K562 (cell line): ENCODE measurements at regions not wholly inside any gene's neighbourhood (a gene's known extent, or its start where the extent isn't known, plus 50 kb on each side); places are given as distances from the start of the nearest gene placed in this dataset.

Experiments
- ATAC-seq: fragments of 200-7000 bp; cut with Tn5 transposase; 3 replicates; pipeline ENCODE4 v1.9.1; 2020; ENCODE audit warnings: moderate library complexity
- BruUV-seq: library from RNA; stranded (reverse); fragments of 400-500 nt; replicated peaks from 2 replicates; lab custom pipeline; 2021; lab: Mats Ljungman, UMichigan
- CTCF ChIA-PET: fragments of 300-600 bp; formaldehyde crosslinking; extraction: SDS; loops from one replicate; lab custom pipeline; 2021; ENCODE audit warnings: low intra/inter-chr PET ratio; lab: Yijun Ruan, JAX
- POLR2A ChIA-PET: fragments of 300-600, 350-650 bp; sonication (Branson Sonifier 250); formaldehyde crosslinking; extraction: SDS; loops from one replicate; lab custom pipeline; 2021; ENCODE audit warnings: antibody characterized with exemption, inconsistent platforms; lab: Yijun Ruan, JAX
- DNase-seq, 4 experiments: peaks; one replicate each; pipeline versions ENCODE4 v3.0.0 to v3.0.0-alpha.2; 2011 to 2018; ENCODE audit warnings: low spot score in 3 of 4, mixed read lengths in 3 of 4; ENCODE audit errors: extremely low read depth in 1 of 4
- FAIRE-seq: peaks from 2 replicates; lab custom pipeline; 2011; peaks lifted over from hg19 to GRCh38; lab: Jason Lieb, UNC
- H2AFZ ChIP-seq: 2 replicates; pipeline ENCODE4 v1.6.0; 2011; ENCODE audit warnings: low read depth, low read length, control low read depth, inconsistent platforms
- H3K27ac ChIP-seq: fragments of 200-600 bp; 3 replicates; pipeline ENCODE4 v1.8.0; 2011; ENCODE audit warnings: low read depth, mild to moderate bottlenecking, control low read depth, inconsistent platforms, low read length, moderate library complexity, mixed read lengths; ENCODE audit errors: extremely low read depth
- H3K27me3 ChIP-seq, 2 experiments: fragments of 300-600 bp in 1 of 2; 2 replicates in 1 of 2; 3 replicates in 1 of 2; pipeline versions ENCODE4 v1.6.0 to v1.8.0; 2011; ENCODE audit warnings: inconsistent platforms in 2 of 2, low read length in 2 of 2, mild to moderate bottlenecking in 1 of 2, mixed read lengths in 1 of 2, moderate library complexity in 1 of 2; ENCODE audit not compliant: control insufficient read depth in 2 of 2, insufficient read depth in 2 of 2
- H3K36me3 ChIP-seq: fragments of 300-600 bp; 3 replicates; pipeline ENCODE4 v1.8.0; 2011; ENCODE audit warnings: mild to moderate bottlenecking, low read length, inconsistent platforms; ENCODE audit not compliant: control insufficient read depth, insufficient read depth
- H3K4me1 ChIP-seq, 2 experiments: fragments of 200-600 bp in 1 of 2; replicated peaks in 1 of 2; 2 replicates in 1 of 2; 3 replicates in 1 of 2; pipeline versions ENCODE4 v1.5.1 to v1.8.0; 2011; ENCODE audit warnings: inconsistent platforms in 2 of 2, low read length in 2 of 2, mild to moderate bottlenecking in 1 of 2, mixed read lengths in 1 of 2, moderate library complexity in 1 of 2; ENCODE audit not compliant: control insufficient read depth in 2 of 2, insufficient read depth in 2 of 2
- H3K4me2 ChIP-seq: 2 replicates; pipeline ENCODE4 v1.6.1; 2011; ENCODE audit warnings: low read length, control low read depth, inconsistent platforms, mixed read lengths; ENCODE audit not compliant: insufficient read depth
- H3K4me3 ChIP-seq: fragments of 200-600 bp; sonication (generic), shearing (Covaris generic); 2 replicates; pipeline ENCODE4 v1.5.1; 2016; ENCODE audit warnings: control low read depth, inconsistent platforms
- H3K79me2 ChIP-seq: fragments of 200-600 bp; 3 replicates; pipeline ENCODE4 v1.8.0; 2011; ENCODE audit warnings: low read length, inconsistent platforms; ENCODE audit not compliant: control insufficient read depth, insufficient read depth
- H3K9ac ChIP-seq, 2 experiments: 2 replicates each; pipeline versions ENCODE4 v1.6.0 to v1.6.1; 2011; ENCODE audit warnings: low read depth in 2 of 2, low read length in 2 of 2, control low read depth in 1 of 2, inconsistent platforms in 1 of 2, mild to moderate bottlenecking in 1 of 2, mixed read lengths in 1 of 2; ENCODE audit not compliant: insufficient read depth in 1 of 2
- H3K9me1 ChIP-seq: one replicate; pipeline ENCODE4 v1.6.0; 2011; ENCODE audit warnings: inconsistent platforms, mild to moderate bottlenecking, low read length, moderate library complexity; ENCODE audit not compliant: control insufficient read depth, insufficient read depth
- H3K9me3 ChIP-seq: replicated peaks from 2 replicates; pipeline ENCODE4 v1.5.1; 2011; ENCODE audit warnings: low read depth, low read length, inconsistent platforms; ENCODE audit not compliant: control insufficient read depth, insufficient read depth
- H4K20me1 ChIP-seq: replicated peaks from 2 replicates; pipeline ENCODE4 v1.6.1; 2011; ENCODE audit warnings: low read length, inconsistent platforms, mixed read lengths; ENCODE audit not compliant: control insufficient read depth, insufficient read depth
- FIP1L1 ChIP-seq: fragments of 200-400 bp; formaldehyde crosslinking; IDR thresholded peaks from 2 replicates; pipeline ENCODE4 v1.6.1; 2018; ENCODE audit warnings: mild to moderate bottlenecking, low read depth, low read length; ENCODE audit not compliant: poor library complexity, severe bottlenecking
- MIER1 ChIP-seq: fragments of 450-650 bp; IDR thresholded peaks from 2 replicates; pipeline ENCODE4 v1.6.1; 2016; ENCODE audit warnings: antibody characterized with exemption, mild to moderate bottlenecking, low read depth
- NCOA6 ChIP-seq: fragments of 450-650 bp; IDR thresholded peaks from 2 replicates; pipeline ENCODE4 v1.6.1; 2017; ENCODE audit warnings: mild to moderate bottlenecking
- RBM14 ChIP-seq: fragments of 200-400 bp; formaldehyde crosslinking; IDR thresholded peaks from 2 replicates; pipeline ENCODE4 v1.6.1; 2018; ENCODE audit warnings: low read depth, mild to moderate bottlenecking, low read length, moderate library complexity, borderline replicate concordance; ENCODE audit not compliant: insufficient read depth
- ZKSCAN3 ChIP-seq: fragments of 250-450 bp; sonication (Bioruptor Pico); IDR thresholded peaks from 2 replicates; pipeline ENCODE4 v1.4.0; 2020
- ZNF165 ChIP-seq: fragments of 250-450 bp; sonication (Bioruptor Pico); IDR thresholded peaks from 2 replicates; pipeline ENCODE4 v1.4.0; 2020; ENCODE audit warnings: borderline replicate concordance
- ZNF551 ChIP-seq: fragments of 250-450 bp; sonication (Bioruptor Pico); IDR thresholded peaks from 2 replicates; pipeline ENCODE4 v1.5.0; 2021; ENCODE audit warnings: mild to moderate bottlenecking, moderate library complexity
- WGBS: fragments of 100-300 bp; shearing (Covaris generic); methylation state at CpG from one replicate; pipeline ENCODE4 v1.1.6; 2016; ENCODE audit warnings: low coverage, mixed read lengths; ENCODE audit not compliant: insufficient coverage; ENCODE audit errors: missing lambda C conversion rate; 5-methylcytosine and 5-hydroxymethylcytosine counted together
- in situ Hi-C: fragments of 300-500 bp; cut with MboI; formaldehyde crosslinking; loops from 4 replicates; pipeline ENCODE4 v1.15.0; 2018; ENCODE audit warnings: inconsistent platforms, mixed read lengths
- intact Hi-C: fragments of 100-400 bp; cut with micrococcal nuclease; formaldehyde crosslinking; loops from 2 replicates; pipeline ENCODE4 v1.14.2; 2022
- TF ChIP-seq, protein P1 (sequence below), 2 experiments: fragments of 450-650 bp in 1 of 2; IDR thresholded peaks; 2 replicates each; pipeline ENCODE4 v1.6.1; 2011 to 2017; ENCODE audit warnings: low read depth in 2 of 2, antibody characterized with exemption in 1 of 2, borderline replicate concordance in 1 of 2, low read length in 1 of 2, mild to moderate bottlenecking in 1 of 2, mixed read lengths in 1 of 2; ENCODE audit not compliant: control insufficient read depth in 1 of 2
- TF ChIP-seq, protein P2 (sequence below): fragments of 450-650 bp; IDR thresholded peaks from 2 replicates; pipeline ENCODE4 v1.6.1; 2016; ENCODE audit warnings: mild to moderate bottlenecking

DNA sequence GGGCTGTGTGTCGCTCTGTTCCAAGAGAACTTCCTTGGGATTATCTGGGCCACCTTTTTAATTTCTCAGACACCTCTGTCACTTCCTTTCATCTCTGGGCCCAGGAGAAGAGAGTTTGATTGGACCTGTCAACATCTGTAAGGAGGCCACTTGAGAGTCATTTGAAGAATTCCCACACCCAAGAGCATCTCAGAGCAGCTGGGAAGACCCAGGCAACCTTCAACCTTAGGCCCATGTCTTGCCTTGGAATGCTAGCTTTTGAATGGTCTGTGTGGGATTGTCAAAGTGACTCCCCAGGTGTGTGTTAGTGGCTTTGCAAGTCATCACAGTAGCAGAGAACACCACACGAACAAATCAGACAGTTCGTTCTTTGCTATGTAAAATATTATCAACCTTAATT is 280.3 kb downstream of the CYRIA start (continued):
- TF ChIP-seq, protein P1, sequence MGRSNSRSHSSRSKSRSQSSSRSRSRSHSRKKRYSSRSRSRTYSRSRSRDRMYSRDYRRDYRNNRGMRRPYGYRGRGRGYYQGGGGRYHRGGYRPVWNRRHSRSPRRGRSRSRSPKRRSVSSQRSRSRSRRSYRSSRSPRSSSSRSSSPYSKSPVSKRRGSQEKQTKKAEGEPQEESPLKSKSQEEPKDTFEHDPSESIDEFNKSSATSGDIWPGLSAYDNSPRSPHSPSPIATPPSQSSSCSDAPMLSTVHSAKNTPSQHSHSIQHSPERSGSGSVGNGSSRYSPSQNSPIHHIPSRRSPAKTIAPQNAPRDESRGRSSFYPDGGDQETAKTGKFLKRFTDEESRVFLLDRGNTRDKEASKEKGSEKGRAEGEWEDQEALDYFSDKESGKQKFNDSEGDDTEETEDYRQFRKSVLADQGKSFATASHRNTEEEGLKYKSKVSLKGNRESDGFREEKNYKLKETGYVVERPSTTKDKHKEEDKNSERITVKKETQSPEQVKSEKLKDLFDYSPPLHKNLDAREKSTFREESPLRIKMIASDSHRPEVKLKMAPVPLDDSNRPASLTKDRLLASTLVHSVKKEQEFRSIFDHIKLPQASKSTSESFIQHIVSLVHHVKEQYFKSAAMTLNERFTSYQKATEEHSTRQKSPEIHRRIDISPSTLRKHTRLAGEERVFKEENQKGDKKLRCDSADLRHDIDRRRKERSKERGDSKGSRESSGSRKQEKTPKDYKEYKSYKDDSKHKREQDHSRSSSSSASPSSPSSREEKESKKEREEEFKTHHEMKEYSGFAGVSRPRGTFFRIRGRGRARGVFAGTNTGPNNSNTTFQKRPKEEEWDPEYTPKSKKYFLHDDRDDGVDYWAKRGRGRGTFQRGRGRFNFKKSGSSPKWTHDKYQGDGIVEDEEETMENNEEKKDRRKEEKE (IDR thresholded peaks at IDR 0.05; ENCODE audit: borderline replicate concordance in 1 of 2, control insufficient read depth in 1 of 2, low read depth in 2 of 2, low read length in 1 of 2): no peak
- TF ChIP-seq, protein P2, sequence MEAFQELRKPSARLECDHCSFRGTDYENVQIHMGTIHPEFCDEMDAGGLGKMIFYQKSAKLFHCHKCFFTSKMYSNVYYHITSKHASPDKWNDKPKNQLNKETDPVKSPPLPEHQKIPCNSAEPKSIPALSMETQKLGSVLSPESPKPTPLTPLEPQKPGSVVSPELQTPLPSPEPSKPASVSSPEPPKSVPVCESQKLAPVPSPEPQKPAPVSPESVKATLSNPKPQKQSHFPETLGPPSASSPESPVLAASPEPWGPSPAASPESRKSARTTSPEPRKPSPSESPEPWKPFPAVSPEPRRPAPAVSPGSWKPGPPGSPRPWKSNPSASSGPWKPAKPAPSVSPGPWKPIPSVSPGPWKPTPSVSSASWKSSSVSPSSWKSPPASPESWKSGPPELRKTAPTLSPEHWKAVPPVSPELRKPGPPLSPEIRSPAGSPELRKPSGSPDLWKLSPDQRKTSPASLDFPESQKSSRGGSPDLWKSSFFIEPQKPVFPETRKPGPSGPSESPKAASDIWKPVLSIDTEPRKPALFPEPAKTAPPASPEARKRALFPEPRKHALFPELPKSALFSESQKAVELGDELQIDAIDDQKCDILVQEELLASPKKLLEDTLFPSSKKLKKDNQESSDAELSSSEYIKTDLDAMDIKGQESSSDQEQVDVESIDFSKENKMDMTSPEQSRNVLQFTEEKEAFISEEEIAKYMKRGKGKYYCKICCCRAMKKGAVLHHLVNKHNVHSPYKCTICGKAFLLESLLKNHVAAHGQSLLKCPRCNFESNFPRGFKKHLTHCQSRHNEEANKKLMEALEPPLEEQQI: no peak
- no peak for TF ChIP-seq MIER1
- no peak for TF ChIP-seq FIP1L1
- TF ChIP-seq ZNF551: no peak

DNA sequence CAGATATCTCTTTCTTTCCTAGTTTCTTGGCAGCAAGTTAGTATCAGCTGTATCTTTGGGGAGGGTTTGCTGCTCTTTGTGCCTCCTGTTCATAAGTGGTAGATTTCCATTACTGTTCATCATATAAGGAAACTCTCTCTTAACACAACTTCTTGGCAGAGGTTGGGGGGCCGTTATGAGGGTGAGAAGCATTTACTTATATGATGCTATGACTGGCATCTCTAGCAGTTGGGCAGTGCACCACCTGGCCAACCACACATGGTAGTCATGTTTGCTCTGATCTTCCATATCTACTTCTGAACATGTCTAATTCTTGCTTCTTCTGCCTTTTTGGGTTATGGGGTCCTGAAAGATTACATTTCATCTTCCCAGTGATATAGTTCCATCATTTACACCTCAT is 282.2 kb downstream of the CYRIA start:
- in situ Hi-C loops: no loop called here
- no peak for ATAC-seq
- BruUV-seq: no TSS peak
- H4K20me1 ChIP-seq: no peaks in the 10 kb centered on the region
- TF ChIP-seq ZNF165 (CRISPR knock-in tag) (no peak), RBM14 (no peak), ZKSCAN3 (no peak), NCOA6 (no peak)
- TF ChIP-seq, all 486 proteins: peak for 0
- H3K27me3 ChIP-seq: peaks cover 0 to 4% of the 10 kb centered on the region in 2 experiments; a peak in 1 of 5 replicates
- ChIA-PET CTCF (no interaction called here), POLR2A (no interaction called here)
- intact Hi-C loops: no loop called here
- FAIRE-seq (no peak), DNase-seq (no peak)
- no CpG with 5 or more reads among the region's 1 CpG for WGBS
- H3K79me2 ChIP-seq: no peaks in the 10 kb centered on the region
- H3K4me2 ChIP-seq: no peak overlapping the region
- no peaks in the 10 kb centered on the region for H3K9me1 ChIP-seq
- no peaks in the 10 kb centered on the region for H3K4me1 ChIP-seq
- H3K27ac ChIP-seq: no peak overlapping the region
- no peaks in the 10 kb centered on the region for H3K36me3 ChIP-seq
- H3K9ac ChIP-seq: no peak overlapping the region
- no peaks in the 10 kb centered on the region for H3K9me3 ChIP-seq
- H2AFZ ChIP-seq: no peak overlapping the region
- H3K4me3 ChIP-seq: no peak overlapping the region
